Testis (tissue), 2 donors: ENCODE measurements at regions not wholly inside any gene's neighbourhood (a gene's known extent, or its start where the extent isn't known, plus 50 kb on each side); places are given as distances from the start of the nearest gene placed in this dataset.

ENCODE experiments used
- POLR2A ChIP-seq: fragments of 450-650 bp; IDR thresholded peaks from one replicate; pipeline ENCODE4 v1.6.1; 2017; ENCODE audit warnings: antibody characterized with exemption, mild to moderate bottlenecking, moderate library complexity
- TF ChIP-seq, protein P1 (sequence below), 3 experiments: fragments of 450-650 bp in 2 of 3; fragments of 200-600 bp in 1 of 3; sonication (generic) in 1 of 3; IDR thresholded peaks; one replicate each; pipeline ENCODE4 v1.5.1; 2016 to 2019; ENCODE audit warnings: antibody characterized with exemption in 3 of 3, mild to moderate bottlenecking in 2 of 3, moderate library complexity in 1 of 3

DNA sequence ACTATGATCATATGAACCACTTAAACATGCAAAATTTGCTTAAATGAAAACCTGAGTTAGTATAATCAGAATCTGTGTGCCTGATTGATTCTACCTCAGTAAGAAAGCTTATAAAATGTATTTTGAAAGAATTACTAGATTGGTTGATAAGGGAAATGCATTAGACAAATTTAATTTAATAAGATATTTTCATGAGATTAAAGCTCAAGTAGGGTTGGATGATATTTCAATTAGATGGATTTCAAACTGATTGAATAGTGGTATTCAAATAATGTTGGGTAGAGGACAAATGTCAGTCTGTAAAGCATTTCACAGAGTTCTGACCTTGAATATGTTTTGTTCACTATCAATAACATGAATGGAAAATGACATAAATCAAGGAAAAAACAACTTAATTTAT, 780.4 kb upstream of the ALCAM start:
- TF ChIP-seq, protein P1, sequence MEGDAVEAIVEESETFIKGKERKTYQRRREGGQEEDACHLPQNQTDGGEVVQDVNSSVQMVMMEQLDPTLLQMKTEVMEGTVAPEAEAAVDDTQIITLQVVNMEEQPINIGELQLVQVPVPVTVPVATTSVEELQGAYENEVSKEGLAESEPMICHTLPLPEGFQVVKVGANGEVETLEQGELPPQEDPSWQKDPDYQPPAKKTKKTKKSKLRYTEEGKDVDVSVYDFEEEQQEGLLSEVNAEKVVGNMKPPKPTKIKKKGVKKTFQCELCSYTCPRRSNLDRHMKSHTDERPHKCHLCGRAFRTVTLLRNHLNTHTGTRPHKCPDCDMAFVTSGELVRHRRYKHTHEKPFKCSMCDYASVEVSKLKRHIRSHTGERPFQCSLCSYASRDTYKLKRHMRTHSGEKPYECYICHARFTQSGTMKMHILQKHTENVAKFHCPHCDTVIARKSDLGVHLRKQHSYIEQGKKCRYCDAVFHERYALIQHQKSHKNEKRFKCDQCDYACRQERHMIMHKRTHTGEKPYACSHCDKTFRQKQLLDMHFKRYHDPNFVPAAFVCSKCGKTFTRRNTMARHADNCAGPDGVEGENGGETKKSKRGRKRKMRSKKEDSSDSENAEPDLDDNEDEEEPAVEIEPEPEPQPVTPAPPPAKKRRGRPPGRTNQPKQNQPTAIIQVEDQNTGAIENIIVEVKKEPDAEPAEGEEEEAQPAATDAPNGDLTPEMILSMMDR (IDR thresholded peaks at IDR 0.05) = no peak
- TF ChIP-seq POLR2A = no peak
